ENCODE measurements at regions not wholly inside any gene's neighbourhood (a gene's known extent, or its start where the extent isn't known, plus 50 kb on each side); places are given as distances from the start of the nearest gene placed in this dataset.

- TF ChIP-seq CTBP2 (IDR thresholded peaks at IDR 0.05; ENCODE audit: borderline replicate concordance, insufficient read depth, insufficient read length, low read length) (no peak), NANOG (IDR thresholded peaks at IDR 0.05; ENCODE audit: insufficient read depth, low read depth, low read length, poor library complexity, severe bottlenecking) (no peak), HDAC2 (IDR thresholded peaks at IDR 0.05; ENCODE audit: borderline replicate concordance in 1 of 2, low read depth in 2 of 2, low read length in 2 of 2) (no peak)
- TF ChIP-seq, protein P1, sequence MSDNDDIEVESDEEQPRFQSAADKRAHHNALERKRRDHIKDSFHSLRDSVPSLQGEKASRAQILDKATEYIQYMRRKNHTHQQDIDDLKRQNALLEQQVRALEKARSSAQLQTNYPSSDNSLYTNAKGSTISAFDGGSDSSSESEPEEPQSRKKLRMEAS (IDR thresholded peaks at IDR 0.05): no peak
Measured at GRCh38 chr13:22497991-22498780, 682.6 kb upstream of the SGCG start (continued).
